ENCODE measurements at regions not wholly inside any gene's neighbourhood (a gene's known extent, or its start where the extent isn't known, plus 50 kb on each side); places are given as distances from the start of the nearest gene placed in this dataset.

- TF ChIP-seq CTCF (IDR thresholded peaks at IDR 0.05): peak; percentile 68
- Histone ChIP-seq H3K36me3 (no peaks in the 10 kb centered on the region), H3K4me3 (no peak overlapping the region), H3K9me3 (no peaks in the 10 kb centered on the region), H3K9ac (ENCODE audit: low read depth in 2 of 2, low read length in 2 of 2) (no peak overlapping the region), H3K27ac (no peak overlapping the region), H3K4me1 (no peaks in the 10 kb centered on the region), H3K27me3 (no peaks in the 10 kb centered on the region)
- DNase-seq: peak; percentile 33
- intact Hi-C loops (cut with DNase I): loop anchor here (10.0 kb wide), 1 partner anchor 435 kb away; no protein-coding TSS in a partner anchor
Observed at GRCh38 chr9:79129865-79130480, 441.8 kb upstream of the TLE4 start.

GRCh38 chr9:79131246-79131774 is 440.5 kb upstream of the TLE4 start:
- TF ChIP-seq CTCF (IDR thresholded peaks at IDR 0.05): no peak
- H3K9me3 ChIP-seq: no peaks in the 10 kb centered on the region
- H3K36me3 ChIP-seq: no peaks in the 10 kb centered on the region
- DNase-seq: no peak
- no peak overlapping the region for H3K9ac ChIP-seq (ENCODE audit: low read depth in 2 of 2, low read length in 2 of 2)
- no peak overlapping the region for H3K4me3 ChIP-seq
- intact Hi-C loops (cut with DNase I): loop anchor here (10.0 kb wide), 1 partner anchor 433 kb away; no protein-coding TSS in a partner anchor
- no peaks in the 10 kb centered on the region for H3K4me1 ChIP-seq
- no peaks in the 10 kb centered on the region for H3K27me3 ChIP-seq
- no peak overlapping the region for H3K27ac ChIP-seq

GRCh38 chr9:79131824-79132377 is 439.9 kb upstream of the TLE4 start:
- Histone ChIP-seq H3K9me3 (no peaks in the 10 kb centered on the region), H3K36me3 (no peaks in the 10 kb centered on the region), H3K27me3 (no peaks in the 10 kb centered on the region), H3K4me1 (no peaks in the 10 kb centered on the region), H3K9ac (ENCODE audit: low read depth in 2 of 2, low read length in 2 of 2) (no peak overlapping the region), H3K27ac (no peak overlapping the region), H3K4me3 (no peak overlapping the region)
- intact Hi-C loops (cut with DNase I): loop anchor here (10.0 kb wide), 1 partner anchor 433 kb away; no protein-coding TSS in a partner anchor
- no peak for DNase-seq
- TF ChIP-seq CTCF (IDR thresholded peaks at IDR 0.05): no peak

GRCh38 chr9:79134654-79135053 is 437.1 kb upstream of the TLE4 start:
- Histone ChIP-seq H3K27me3 (no peaks in the 10 kb centered on the region), H3K9ac (ENCODE audit: low read depth in 2 of 2, low read length in 2 of 2) (no peak overlapping the region), H3K27ac (no peak overlapping the region), H3K4me1 (no peaks in the 10 kb centered on the region), H3K36me3 (no peaks in the 10 kb centered on the region), H3K4me3 (no peak overlapping the region), H3K9me3 (no peaks in the 10 kb centered on the region)
- no peak for DNase-seq
- no peak for TF ChIP-seq CTCF (IDR thresholded peaks at IDR 0.05)
- intact Hi-C loops (cut with DNase I): loop anchor here (10.0 kb wide), 1 partner anchor 430 kb away; no protein-coding TSS in a partner anchor

GRCh38 chr9:79135681-79136415 is 435.9 kb upstream of the TLE4 start:
- H3K9ac ChIP-seq (ENCODE audit: low read depth in 2 of 2, low read length in 2 of 2): no peak overlapping the region
- no peaks in the 10 kb centered on the region for H3K27me3 ChIP-seq
- H3K36me3 ChIP-seq: no peaks in the 10 kb centered on the region
- H3K9me3 ChIP-seq: no peaks in the 10 kb centered on the region
- H3K27ac ChIP-seq: no peak overlapping the region
- no peaks in the 10 kb centered on the region for H3K4me1 ChIP-seq
- no peak for TF ChIP-seq CTCF (IDR thresholded peaks at IDR 0.05)
- H3K4me3 ChIP-seq: no peak overlapping the region
- DNase-seq: no peak
- intact Hi-C loops (cut with DNase I): loop anchor here (10.0 kb wide), 1 partner anchor 429 kb away; no protein-coding TSS in a partner anchor

All from colonic mucosa (tissue), 4 donors.